ENCODE measurements at regions not wholly inside any gene's neighbourhood (a gene's known extent, or its start where the extent isn't known, plus 50 kb on each side); places are given as distances from the start of the nearest gene placed in this dataset.

GRCh38 chr18:65279668-65280305 is 471.0 kb upstream of the CDH7 start:
- Mint-ChIP-seq H3K4me1 (ENCODE audit: low read depth) (no peaks in the 10 kb centered on the region), H3K4me3 (no peak overlapping the region), H3K9me3 (peaks cover 38% of the 10 kb centered on the region), H3K27ac (no peak overlapping the region), H3K27me3 (ENCODE audit: insufficient read depth) (no peaks in the 10 kb centered on the region), H3K36me3 (ENCODE audit: low read depth) (peaks cover 9% of the 10 kb centered on the region; the same call in 1 of the 2 replicates)
- no peak for TF ChIP-seq CTCF (IDR thresholded peaks at IDR 0.05)
- DNase-seq = no peak

- Mint-ChIP-seq H3K27me3 (ENCODE audit: insufficient read depth) (no peaks in the 10 kb centered on the region), H3K27ac (no peak overlapping the region), H3K4me1 (ENCODE audit: low read depth) (no peaks in the 10 kb centered on the region), H3K4me3 (peak overlapping the region; percentile 61; the same call in 1 of the 2 replicates), H3K9me3 (peaks cover 33% of the 10 kb centered on the region), H3K36me3 (ENCODE audit: low read depth) (peaks cover 9% of the 10 kb centered on the region; the same call in 1 of the 2 replicates)
- no peak for DNase-seq
- no peak for TF ChIP-seq CTCF (IDR thresholded peaks at IDR 0.05)
Observed at GRCh38 chr18:65278939-65279667, 471.7 kb upstream of the CDH7 start.

GRCh38 chr18:65269375-65269774 is 481.4 kb upstream of the CDH7 start:
- no peaks in the 10 kb centered on the region for H3K4me1 Mint-ChIP-seq (ENCODE audit: low read depth)
- DNase-seq = no peak
- H3K36me3 Mint-ChIP-seq (ENCODE audit: low read depth) = peaks cover 5% of the 10 kb centered on the region; the same call in 1 of the 2 replicates
- no peak overlapping the region for H3K4me3 Mint-ChIP-seq
- no peaks in the 10 kb centered on the region; the same call in 1 of the 2 replicates for H3K27me3 Mint-ChIP-seq (ENCODE audit: insufficient read depth)
- H3K27ac Mint-ChIP-seq = no peak overlapping the region
- H3K9me3 Mint-ChIP-seq = peaks cover 21% of the 10 kb centered on the region
- TF ChIP-seq CTCF (IDR thresholded peaks at IDR 0.05) = no peak

DNA sequence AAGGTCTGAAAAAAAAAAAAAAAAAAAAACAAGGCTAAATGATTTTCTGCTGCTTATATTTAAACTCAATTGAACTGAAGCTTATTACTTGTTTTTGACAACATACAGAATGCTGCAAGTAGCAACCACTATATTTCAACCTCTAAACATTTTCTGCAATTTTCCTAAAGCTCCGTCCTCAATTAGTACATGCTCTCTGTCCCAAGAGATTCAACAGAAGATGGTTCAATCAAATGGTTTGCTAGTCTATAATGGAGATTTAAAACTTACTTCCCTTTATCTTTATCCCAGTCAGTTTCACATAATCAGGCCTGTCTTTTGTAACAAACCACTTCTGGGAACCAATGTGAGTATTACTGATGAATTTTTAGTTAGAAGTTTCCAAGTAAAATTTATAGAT is 485.1 kb upstream of the CDH7 start:
- H3K27ac Mint-ChIP-seq = no peak overlapping the region
- no peak overlapping the region for H3K4me3 Mint-ChIP-seq
- H3K27me3 Mint-ChIP-seq (ENCODE audit: insufficient read depth) = no peaks in the 10 kb centered on the region; the same call in 1 of the 2 replicates
- H3K36me3 Mint-ChIP-seq (ENCODE audit: low read depth) = peaks cover 2% of the 10 kb centered on the region; the same call in 1 of the 2 replicates
- H3K9me3 Mint-ChIP-seq = peaks cover 29% of the 10 kb centered on the region
- H3K4me1 Mint-ChIP-seq (ENCODE audit: low read depth) = no peaks in the 10 kb centered on the region
- TF ChIP-seq CTCF (IDR thresholded peaks at IDR 0.05) = no peak
- no peak for DNase-seq

- Mint-ChIP-seq H3K9me3 (peaks cover 33% of the 10 kb centered on the region), H3K4me1 (ENCODE audit: low read depth) (no peaks in the 10 kb centered on the region), H3K27ac (no peak overlapping the region), H3K36me3 (ENCODE audit: low read depth) (no peaks in the 10 kb centered on the region), H3K27me3 (ENCODE audit: insufficient read depth) (no peaks in the 10 kb centered on the region), H3K4me3 (no peak overlapping the region)
- TF ChIP-seq CTCF (IDR thresholded peaks at IDR 0.05) = no peak
- no peak for DNase-seq
Observed at GRCh38 chr18:65260030-65260429, 490.8 kb upstream of the CDH7 start.
